Stimulated activated CD4-positive, alpha-beta T cell treated with anti-CD3 and anti-CD28 coated beads, Interleukin-12 subunit alpha, Interleukin-12 subunit beta, amount 100 ng/mL, for 24 hours (primary cell): ENCODE measurements at regions not wholly inside any gene's neighbourhood (a gene's known extent, or its start where the extent isn't known, plus 50 kb on each side); places are given as distances from the start of the nearest gene placed in this dataset.

Source experiments
- DNase-seq, 2 experiments: peaks; one replicate each; pipeline ENCODE4 v3.0.0-alpha.2; 2020; ENCODE audit warnings: low read depth in 2 of 2

- no peak for DNase-seq
These were observed 464.1 kb upstream of the KLF4 start for GRCh38 chr9:107953556-107954125.

- no peak for DNase-seq
These were observed 463.2 kb upstream of the KLF4 start for GRCh38 chr9:107952773-107953172.

GRCh38 chr9:107951511-107951910, 461.9 kb upstream of the KLF4 start:
- DNase-seq, result no peak

- no peak for DNase-seq
These were observed 459.5 kb upstream of the KLF4 start for GRCh38 chr9:107949061-107949460.

- no peak for DNase-seq
These were observed 459.0 kb upstream of the KLF4 start for GRCh38 chr9:107948601-107949000.

GRCh38 chr9:107948086-107948485, 458.5 kb upstream of the KLF4 start:
- no peak for DNase-seq

GRCh38 chr9:107946364-107947141, 457.0 kb upstream of the KLF4 start:
- DNase-seq, result no peak

- DNase-seq, result no peak
These were observed 456.4 kb upstream of the KLF4 start for GRCh38 chr9:107945961-107946360.

- DNase-seq, result no peak
These were observed 455.9 kb upstream of the KLF4 start for GRCh38 chr9:107945493-107945892.

GRCh38 chr9:107944387-107944786, 454.8 kb upstream of the KLF4 start:
- no peak for DNase-seq

- no peak for DNase-seq
These were observed 454.3 kb upstream of the KLF4 start for GRCh38 chr9:107943901-107944300.

GRCh38 chr9:107942856-107943255, 453.3 kb upstream of the KLF4 start:
- no peak for DNase-seq

- no peak for DNase-seq
These were observed 452.7 kb upstream of the KLF4 start for GRCh38 chr9:107942291-107942690.

GRCh38 chr9:107940616-107941595, 451.3 kb upstream of the KLF4 start:
- no peak for DNase-seq

GRCh38 chr9:107938801-107939386, 449.3 kb upstream of the KLF4 start:
- no peak for DNase-seq

GRCh38 chr9:107935931-107936330, 446.4 kb upstream of the KLF4 start:
- DNase-seq, result no peak

- DNase-seq, result no peak
These were observed 443.9 kb upstream of the KLF4 start for GRCh38 chr9:107933516-107933915.

- DNase-seq, result no peak
These were observed 443.5 kb upstream of the KLF4 start for GRCh38 chr9:107933097-107933496.

- no peak for DNase-seq
These were observed 443.0 kb upstream of the KLF4 start for GRCh38 chr9:107932601-107933000.

- no peak for DNase-seq
These were observed 442.5 kb upstream of the KLF4 start for GRCh38 chr9:107932046-107932445.

- no peak for DNase-seq
These were observed 441.6 kb upstream of the KLF4 start for GRCh38 chr9:107931071-107931715.

- no peak for DNase-seq
These were observed 439.9 kb upstream of the KLF4 start for GRCh38 chr9:107929443-107929842.
